Endothelial cell of umbilical vein (primary cell): ENCODE measurements at regions not wholly inside any gene's neighbourhood (a gene's known extent, or its start where the extent isn't known, plus 50 kb on each side); places are given as distances from the start of the nearest gene placed in this dataset.

Source experiments
- BruUV-seq: library from RNA; stranded (reverse); fragments of 400-500 nt; replicated peaks from 2 replicates; lab custom pipeline; 2021; lab: Mats Ljungman, UMichigan
- CTCF ChIA-PET: fragments of 300-600, 350-600 bp; sonication (Branson Sonifier 250); formaldehyde crosslinking; loops from one replicate; lab custom pipeline; 2021; ENCODE audit warnings: antibody characterized with exemption, inconsistent platforms; lab: Charles Lee
- POLR2A ChIA-PET: fragments of 300-600, 350-600 bp; sonication (Branson Sonifier 250); formaldehyde crosslinking; loops from one replicate; lab custom pipeline; 2021; ENCODE audit warnings: antibody characterized with exemption, inconsistent platforms; lab: Charles Lee
- DNase-seq: peaks from one replicate; pipeline ENCODE4 v3.0.0-alpha.2; 2011; ENCODE audit warnings: low read depth, low spot score
- FAIRE-seq: peaks from 2 replicates; lab custom pipeline; 2011; peaks lifted over from hg19 to GRCh38; lab: Jason Lieb, UNC
- H2AFZ ChIP-seq: 2 replicates; pipeline ENCODE4 v1.6.0; 2012; ENCODE audit warnings: low read depth, low read length, control low read depth, inconsistent platforms
- H3K27ac ChIP-seq: 2 replicates; pipeline ENCODE4 v1.5.1; 2011; ENCODE audit warnings: low read depth, mild to moderate bottlenecking, control low read depth, low read length, moderate library complexity; ENCODE audit not compliant: insufficient read depth
- H3K27me3 ChIP-seq, 2 experiments: 2 replicates each; pipeline versions ENCODE4 v1.6.0 to v1.6.1; 2011; ENCODE audit warnings: low read length in 2 of 2, mixed read lengths in 1 of 2; ENCODE audit not compliant: control insufficient read depth in 2 of 2, insufficient read depth in 2 of 2
- H3K36me3 ChIP-seq, 2 experiments: 2 replicates in 1 of 2; 3 replicates in 1 of 2; pipeline ENCODE4 v1.5.1; 2011; ENCODE audit warnings: low read length in 2 of 2, mild to moderate bottlenecking in 1 of 2, moderate library complexity in 1 of 2; ENCODE audit not compliant: control insufficient read depth in 2 of 2, insufficient read depth in 2 of 2; ENCODE audit errors: extremely low read depth in 1 of 2
- H3K4me1 ChIP-seq: 3 replicates; pipeline ENCODE4 v1.5.1; 2011; ENCODE audit warnings: mild to moderate bottlenecking, low read length; ENCODE audit not compliant: control insufficient read depth, insufficient read depth; ENCODE audit errors: extremely low read depth
- H3K4me2 ChIP-seq: 2 replicates; pipeline ENCODE4 v1.6.1; 2011; ENCODE audit warnings: low read length, control low read depth, mixed read lengths; ENCODE audit not compliant: insufficient read depth
- H3K4me3 ChIP-seq, 3 experiments: fragments of 200-600 bp in 1 of 3; sonication (generic), shearing (Covaris generic) in 1 of 3; replicated peaks in 1 of 3; 2 replicates each; pipeline ENCODE4 v1.5.1; 2011 to 2016; ENCODE audit warnings: control low read depth in 3 of 3, low read length in 3 of 3, mild to moderate bottlenecking in 2 of 3, inconsistent platforms in 1 of 3, low read depth in 1 of 3, moderate library complexity in 1 of 3; ENCODE audit not compliant: insufficient read depth in 1 of 3
- H3K79me2 ChIP-seq: 2 replicates; pipeline ENCODE4 v1.6.0; 2012; ENCODE audit warnings: low read length, inconsistent platforms; ENCODE audit not compliant: control insufficient read depth, insufficient read depth
- H3K9ac ChIP-seq: replicated peaks from 2 replicates; pipeline ENCODE3; 2011; ENCODE audit warnings: low read length, control low read depth; ENCODE audit not compliant: insufficient read depth; ENCODE audit errors: extremely low read depth
- H3K9me1 ChIP-seq: replicated peaks from 3 replicates; pipeline ENCODE4 v1.6.0; 2011; ENCODE audit warnings: mild to moderate bottlenecking, low read length; ENCODE audit not compliant: control insufficient read depth, insufficient read depth; ENCODE audit errors: extremely low read depth
- H3K9me3 ChIP-seq: replicated peaks from 2 replicates; pipeline ENCODE4 v1.5.1; 2012; ENCODE audit warnings: low read length, inconsistent platforms; ENCODE audit not compliant: control insufficient read depth, insufficient read depth
- H4K20me1 ChIP-seq: replicated peaks from 2 replicates; pipeline ENCODE3; 2011; ENCODE audit warnings: mild to moderate bottlenecking, low read length; ENCODE audit not compliant: control insufficient read depth, insufficient read depth; ENCODE audit errors: extremely low read depth
- EZH2 ChIP-seq: IDR thresholded peaks from 2 replicates; pipeline ENCODE4 v1.6.1; 2012; ENCODE audit warnings: borderline replicate concordance, low read depth, mild to moderate bottlenecking, moderate library complexity, low read length, inconsistent platforms; ENCODE audit not compliant: severe bottlenecking
- FOS ChIP-seq: IDR thresholded peaks from 2 replicates; pipeline ENCODE4 v1.6.1; 2011; ENCODE audit warnings: mild to moderate bottlenecking, low read length, moderate library complexity, borderline replicate concordance; ENCODE audit not compliant: insufficient read depth
- GATA2 ChIP-seq: IDR thresholded peaks from 2 replicates; pipeline ENCODE4 v1.7.0; 2011; ENCODE audit warnings: low read depth, mild to moderate bottlenecking, moderate library complexity, mixed read lengths, low read length; ENCODE audit not compliant: insufficient read length, insufficient read depth
- JUN ChIP-seq: IDR thresholded peaks from 2 replicates; pipeline ENCODE4 v1.6.1; 2011; ENCODE audit warnings: borderline replicate concordance, low read depth; ENCODE audit not compliant: insufficient read length, insufficient read depth
- MYC ChIP-seq: IDR thresholded peaks from one replicate; pipeline ENCODE4 v1.6.1; 2011; ENCODE audit warnings: mild to moderate bottlenecking, low read depth, low read length
- POLR2A ChIP-seq: IDR thresholded peaks from 2 replicates; pipeline ENCODE4 v1.6.1; 2012; ENCODE audit warnings: low read depth, mild to moderate bottlenecking, control low read depth, low read length
- POLR2AphosphoS5 ChIP-seq: IDR thresholded peaks from 2 replicates; pipeline ENCODE4 v1.6.1; 2012; ENCODE audit warnings: low read depth, mild to moderate bottlenecking, control low read depth, low read length, moderate library complexity; ENCODE audit not compliant: insufficient read depth
- dilution Hi-C: fragments of 300-500 bp; cut with MboI; formaldehyde crosslinking; loops from one replicate; pipeline ENCODE4 v1.15.0; 2019; ENCODE audit warnings: low sequenced_read_pairs; ENCODE audit not compliant: extremely low pct_ligation_motif_present
- intact Hi-C: fragments of 100-400 bp; cut with micrococcal nuclease; formaldehyde crosslinking; loops from one replicate; pipeline ENCODE4 v1.10.0; 2022
- TF ChIP-seq, protein P1 (sequence below), 2 donors: IDR thresholded peaks; 1 replicate in 1 of 2; 2 replicates in 1 of 2; pipeline ENCODE4 v1.5.1; 2011; ENCODE audit warnings: low read length in 2 of 2, mild to moderate bottlenecking in 2 of 2, moderate library complexity in 2 of 2, control low read depth in 1 of 2, inconsistent platforms in 1 of 2, low read depth in 1 of 2; ENCODE audit not compliant: insufficient read depth in 1 of 2; ENCODE audit errors: extremely low read depth in 1 of 2
- TF ChIP-seq, protein P2 (sequence below): IDR thresholded peaks from 2 replicates; pipeline ENCODE4 v1.6.1; 2011; ENCODE audit not compliant: insufficient read depth, insufficient read length

DNA sequence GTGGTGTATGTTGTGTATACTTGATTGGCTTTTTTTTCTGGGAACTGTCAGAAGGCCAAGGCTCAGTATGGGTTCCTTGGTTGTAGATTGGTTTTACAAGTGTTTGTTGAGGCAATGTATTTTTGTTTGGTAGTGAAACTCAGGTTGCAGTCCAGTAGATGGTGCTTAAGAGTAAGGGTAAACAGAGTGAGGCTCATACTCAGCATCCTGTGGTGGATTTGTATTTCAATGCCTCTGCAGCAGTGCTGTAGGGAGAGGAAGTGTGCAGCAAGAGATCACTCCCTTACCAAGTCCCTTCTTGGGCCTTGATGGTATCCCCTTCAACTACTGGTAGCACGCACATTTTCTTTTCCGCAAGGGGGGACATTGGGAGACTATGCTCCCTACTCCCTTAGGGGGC is 428.5 kb upstream of the CNTN3 start:
- Histone ChIP-seq H3K27me3 (no peaks in the 10 kb centered on the region), H3K27ac (no peak overlapping the region), H4K20me1 (no peaks in the 10 kb centered on the region), H3K9me3 (peaks cover 3% of the 10 kb centered on the region), H3K4me1 (no peaks in the 10 kb centered on the region), H3K36me3 (no peaks in the 10 kb centered on the region), H3K79me2 (no peaks in the 10 kb centered on the region), H3K9ac (no peak overlapping the region), H3K4me2 (no peak overlapping the region), H3K4me3 (no peak overlapping the region), H3K9me1 (no peaks in the 10 kb centered on the region), H2AFZ (no peak overlapping the region)
- BruUV-seq: no TSS peak
- DNase-seq (no peak), FAIRE-seq (no peak)
- TF ChIP-seq JUN (no peak), POLR2AphosphoS5 (no peak), EZH2 (no peak), MYC (no peak), FOS (no peak), GATA2 (no peak), POLR2A (no peak)
- TF ChIP-seq, protein P1, sequence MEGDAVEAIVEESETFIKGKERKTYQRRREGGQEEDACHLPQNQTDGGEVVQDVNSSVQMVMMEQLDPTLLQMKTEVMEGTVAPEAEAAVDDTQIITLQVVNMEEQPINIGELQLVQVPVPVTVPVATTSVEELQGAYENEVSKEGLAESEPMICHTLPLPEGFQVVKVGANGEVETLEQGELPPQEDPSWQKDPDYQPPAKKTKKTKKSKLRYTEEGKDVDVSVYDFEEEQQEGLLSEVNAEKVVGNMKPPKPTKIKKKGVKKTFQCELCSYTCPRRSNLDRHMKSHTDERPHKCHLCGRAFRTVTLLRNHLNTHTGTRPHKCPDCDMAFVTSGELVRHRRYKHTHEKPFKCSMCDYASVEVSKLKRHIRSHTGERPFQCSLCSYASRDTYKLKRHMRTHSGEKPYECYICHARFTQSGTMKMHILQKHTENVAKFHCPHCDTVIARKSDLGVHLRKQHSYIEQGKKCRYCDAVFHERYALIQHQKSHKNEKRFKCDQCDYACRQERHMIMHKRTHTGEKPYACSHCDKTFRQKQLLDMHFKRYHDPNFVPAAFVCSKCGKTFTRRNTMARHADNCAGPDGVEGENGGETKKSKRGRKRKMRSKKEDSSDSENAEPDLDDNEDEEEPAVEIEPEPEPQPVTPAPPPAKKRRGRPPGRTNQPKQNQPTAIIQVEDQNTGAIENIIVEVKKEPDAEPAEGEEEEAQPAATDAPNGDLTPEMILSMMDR (IDR thresholded peaks at IDR 0.05; ENCODE audit: extremely low read depth in 1 of 2, insufficient read depth in 1 of 2, low read depth in 1 of 2, low read length in 2 of 2): no peak
- TF ChIP-seq, protein P2, sequence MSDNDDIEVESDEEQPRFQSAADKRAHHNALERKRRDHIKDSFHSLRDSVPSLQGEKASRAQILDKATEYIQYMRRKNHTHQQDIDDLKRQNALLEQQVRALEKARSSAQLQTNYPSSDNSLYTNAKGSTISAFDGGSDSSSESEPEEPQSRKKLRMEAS: no peak
- intact Hi-C loops (no loop called here), dilution Hi-C loops (no loop called here)
- CTCF ChIA-PET: no interaction called here
- POLR2A ChIA-PET: no interaction called here
